Spinal cord (tissue), 9 donors: ENCODE measurements at regions not wholly inside any gene's neighbourhood (a gene's known extent, or its start where the extent isn't known, plus 50 kb on each side); places are given as distances from the start of the nearest gene placed in this dataset.
"Not testable (repeated sequence)": the region's sequence is repeated elsewhere in the genome, so short reads cannot be mapped to it uniquely, and the experiment has no call there.

Experiments used
- DNase-seq, 6 donors: peaks; one replicate each; pipeline versions ENCODE4 v3.0.0 to v3.0.0-alpha.2; 2013 to 2015; ENCODE audit warnings: low spot score in 6 of 6, low read depth in 4 of 6
- H3K27ac ChIP-seq: one replicate; pipeline ENCODE4 v1.5.1; 2013; ENCODE audit warnings: low read depth, low read length, control low read depth
- H3K27me3 ChIP-seq: one replicate; pipeline ENCODE4 v1.6.1; 2013; ENCODE audit warnings: low read length; ENCODE audit not compliant: control insufficient read depth, insufficient read depth
- H3K36me3 ChIP-seq: one replicate; pipeline ENCODE4 v1.6.1; 2013; ENCODE audit warnings: low read length; ENCODE audit not compliant: control insufficient read depth, insufficient read depth
- H3K4me1 ChIP-seq: one replicate; pipeline ENCODE4 v1.6.1; 2013; ENCODE audit warnings: low read length; ENCODE audit not compliant: control insufficient read depth, insufficient read depth
- H3K4me3 ChIP-seq: one replicate; pipeline ENCODE4 v1.5.1; 2013; ENCODE audit warnings: low read depth, low read length, control low read depth
- H3K9me3 ChIP-seq: one replicate; pipeline ENCODE4 v1.6.1; 2013; ENCODE audit warnings: low read length; ENCODE audit not compliant: control insufficient read depth, insufficient read depth
- WGBS: methylation state at CpG from one replicate; pipeline ENCODE4 v1.1.5; 2013; ENCODE audit warnings: missing lambda C conversion rate; ENCODE audit not compliant: insufficient coverage; 5-methylcytosine and 5-hydroxymethylcytosine counted together
- donor health status: healthy.

GRCh38 chr14:105607025-105607424, 80.6 kb downstream of the TMEM121 start:
- 90% methylated on average over 5 of the region's 16 CpGs for WGBS
- not testable (repeated sequence) for H3K27ac ChIP-seq, DNase-seq, H3K4me1 ChIP-seq, H3K4me3 ChIP-seq, H3K9me3 ChIP-seq, H3K36me3 ChIP-seq, H3K27me3 ChIP-seq

- not testable (repeated sequence) for H3K9me3 ChIP-seq, DNase-seq, H3K4me1 ChIP-seq, H3K36me3 ChIP-seq, H3K27me3 ChIP-seq, H3K4me3 ChIP-seq, H3K27ac ChIP-seq
- no CpG with 5 or more reads among the region's 4 CpGs for WGBS
Measured at GRCh38 chr14:105614987-105615386, 88.6 kb downstream of the TMEM121 start.

- not testable (repeated sequence) for H3K36me3 ChIP-seq, H3K4me3 ChIP-seq, H3K9me3 ChIP-seq, DNase-seq, H3K27me3 ChIP-seq, H3K27ac ChIP-seq, H3K4me1 ChIP-seq
- WGBS = 74% methylated on average over 23 of the region's 24 CpGs
Measured at GRCh38 chr14:105615986-105616801, 89.8 kb downstream of the TMEM121 start.

- WGBS = 71% methylated on average over 8 of the region's 8 CpGs
- H3K4me1 ChIP-seq = no peaks in the 10 kb centered on the region
- H3K4me3 ChIP-seq = no peak overlapping the region
- H3K27me3 ChIP-seq = no peaks in the 10 kb centered on the region
- no peak for DNase-seq
- H3K9me3 ChIP-seq = no peaks in the 10 kb centered on the region
- H3K27ac ChIP-seq = no peak overlapping the region
- no peaks in the 10 kb centered on the region for H3K36me3 ChIP-seq
Measured at GRCh38 chr14:105616802-105617192, 90.4 kb downstream of the TMEM121 start.

GRCh38 chr14:105617201-105617777, 90.9 kb downstream of the TMEM121 start:
- H3K27ac ChIP-seq = no peak overlapping the region
- 77% methylated on average over 7 of the region's 7 CpGs for WGBS
- no peaks in the 10 kb centered on the region for H3K4me1 ChIP-seq
- no peaks in the 10 kb centered on the region for H3K9me3 ChIP-seq
- no peak overlapping the region for H3K4me3 ChIP-seq
- no peaks in the 10 kb centered on the region for H3K36me3 ChIP-seq
- no peaks in the 10 kb centered on the region for H3K27me3 ChIP-seq
- no peak for DNase-seq

GRCh38 chr14:105617805-105618204, 91.4 kb downstream of the TMEM121 start:
- H3K36me3 ChIP-seq, H3K4me3 ChIP-seq, H3K27me3 ChIP-seq, DNase-seq, H3K4me1 ChIP-seq, H3K27ac ChIP-seq, H3K9me3 ChIP-seq: not testable (repeated sequence)
- no CpG with 5 or more reads among the region's 8 CpGs for WGBS

- H3K27me3 ChIP-seq, H3K4me1 ChIP-seq, H3K9me3 ChIP-seq, H3K27ac ChIP-seq, H3K36me3 ChIP-seq, DNase-seq, H3K4me3 ChIP-seq: not testable (repeated sequence)
- no CpG with 5 or more reads among the region's 6 CpGs for WGBS
Measured at GRCh38 chr14:105619324-105619723, 92.9 kb downstream of the TMEM121 start.

GRCh38 chr14:105620178-105620864, 93.9 kb downstream of the TMEM121 start:
- WGBS = no CpG with 5 or more reads among the region's 35 CpGs
- DNase-seq, H3K9me3 ChIP-seq, H3K27me3 ChIP-seq, H3K36me3 ChIP-seq, H3K4me3 ChIP-seq, H3K4me1 ChIP-seq, H3K27ac ChIP-seq: not testable (repeated sequence)

GRCh38 chr14:105620865-105621471, 94.6 kb downstream of the TMEM121 start:
- H3K27me3 ChIP-seq, H3K9me3 ChIP-seq, H3K36me3 ChIP-seq, H3K27ac ChIP-seq, H3K4me1 ChIP-seq, DNase-seq, H3K4me3 ChIP-seq: not testable (repeated sequence)
- WGBS = 75% methylated on average over 1 of the region's 21 CpGs
